Suprapubic skin (tissue), 3 donors: ENCODE measurements at regions not wholly inside any gene's neighbourhood (a gene's known extent, or its start where the extent isn't known, plus 50 kb on each side); places are given as distances from the start of the nearest gene placed in this dataset.

ENCODE experiments used
- CTCF ChIP-seq, 2 donors: fragments of 200-600 bp in 1 of 2; fragments of 450-650 bp in 1 of 2; sonication (generic) in 1 of 2; IDR thresholded peaks; one replicate each; pipeline ENCODE4 v1.5.1; 2016 to 2019; ENCODE audit warnings: antibody characterized with exemption in 2 of 2, mild to moderate bottlenecking in 1 of 2, moderate library complexity in 1 of 2
- POLR2A ChIP-seq, 2 donors: fragments of 450-650 bp; IDR thresholded peaks; one replicate each; pipeline ENCODE4 v1.6.1; 2017; ENCODE audit warnings: antibody characterized with exemption in 2 of 2, mild to moderate bottlenecking in 2 of 2, moderate library complexity in 2 of 2

GRCh38 chr1:187326557-187326956 lies 497.8 kb downstream of the PLA2G4A start:
- TF ChIP-seq POLR2A (IDR thresholded peaks at IDR 0.05) (no peak), CTCF (IDR thresholded peaks at IDR 0.05) (no peak)
